Mesendoderm (in vitro differentiated cells): ENCODE measurements at regions not wholly inside any gene's neighbourhood (a gene's known extent, or its start where the extent isn't known, plus 50 kb on each side); places are given as distances from the start of the nearest gene placed in this dataset.
"Not testable (repeated sequence)": the region's sequence is repeated elsewhere in the genome, so short reads cannot be mapped to it uniquely, and the experiment has no call there.

Experiments used
- DNase-seq: peaks from one replicate; pipeline ENCODE4 v3.0.0; 2013
- H2AK5ac ChIP-seq: 2 replicates; pipeline ENCODE4 v1.6.1; 2013; ENCODE audit warnings: low read length, inconsistent platforms
- H2BK120ac ChIP-seq: 2 replicates; pipeline ENCODE4 v1.6.1; 2013; ENCODE audit warnings: low read depth, mild to moderate bottlenecking, low read length, moderate library complexity, mixed read lengths
- H2BK15ac ChIP-seq: replicated peaks from 2 replicates; pipeline ENCODE4 v1.6.1; 2013; ENCODE audit warnings: low read depth, mild to moderate bottlenecking, moderate library complexity
- H2BK5ac ChIP-seq: 2 replicates; pipeline ENCODE4 v1.6.1; 2013; ENCODE audit warnings: low read length, inconsistent platforms
- H3K18ac ChIP-seq: 2 replicates; pipeline ENCODE4 v1.6.1; 2013; ENCODE audit warnings: mild to moderate bottlenecking, low read length, mixed read lengths
- H3K23ac ChIP-seq: one replicate; pipeline ENCODE4 v1.6.1; 2013; ENCODE audit warnings: low read length
- H3K27ac ChIP-seq: 2 replicates; pipeline ENCODE4 v1.5.1; 2013; ENCODE audit warnings: low read depth, mild to moderate bottlenecking, inconsistent platforms, low read length, moderate library complexity
- H3K27me3 ChIP-seq: 2 replicates; pipeline ENCODE4 v1.6.1; 2013; ENCODE audit warnings: low read length, control low read depth, mild to moderate bottlenecking, inconsistent platforms; ENCODE audit not compliant: insufficient read depth, poor library complexity
- H3K36me3 ChIP-seq: 2 replicates; pipeline ENCODE4 v1.6.1; 2013; ENCODE audit warnings: low read length, inconsistent platforms; ENCODE audit not compliant: control insufficient read depth, insufficient read depth
- H3K4ac ChIP-seq: one replicate; pipeline ENCODE4 v1.6.1; 2013; ENCODE audit warnings: low read depth, mild to moderate bottlenecking, low read length, moderate library complexity
- H3K4me1 ChIP-seq: 2 replicates; pipeline ENCODE4 v1.6.1; 2013; ENCODE audit warnings: low read depth, low read length, inconsistent platforms; ENCODE audit not compliant: control insufficient read depth
- H3K4me2 ChIP-seq: 2 replicates; pipeline ENCODE4 v1.6.1; 2013; ENCODE audit warnings: low read length
- H3K4me3 ChIP-seq: 2 replicates; pipeline ENCODE4 v1.5.1; 2013; ENCODE audit warnings: mild to moderate bottlenecking, low read length
- H3K56ac ChIP-seq: one replicate; pipeline ENCODE4 v1.6.1; 2013; ENCODE audit warnings: low read length
- H3K79me1 ChIP-seq: 2 replicates; pipeline ENCODE4 v1.6.1; 2013; ENCODE audit warnings: low read length, inconsistent platforms
- H3K79me2 ChIP-seq: 2 replicates; pipeline ENCODE4 v1.6.1; 2013; ENCODE audit warnings: mild to moderate bottlenecking, low read length; ENCODE audit not compliant: control insufficient read depth, insufficient read depth
- H3K9ac ChIP-seq: 2 replicates; pipeline ENCODE4 v1.6.1; 2013; ENCODE audit warnings: low read length, inconsistent platforms
- H4K5ac ChIP-seq: one replicate; pipeline ENCODE4 v1.6.1; 2013; ENCODE audit warnings: low read length
- H4K8ac ChIP-seq: one replicate; pipeline ENCODE4 v1.6.1; 2013; ENCODE audit warnings: low read depth, mild to moderate bottlenecking, control low read depth, low read length, moderate library complexity
- WGBS: extraction: QIAGEN DNeasy Blood & Tissue Kit; methylation state at CpG from one replicate; pipeline ENCODE4 v1.1.7; 2013; ENCODE audit warnings: low lambda C conversion rate, missing lambda C conversion rate; ENCODE audit not compliant: insufficient coverage; ENCODE audit errors: extremely low coverage; 5-methylcytosine and 5-hydroxymethylcytosine counted together

DNA sequence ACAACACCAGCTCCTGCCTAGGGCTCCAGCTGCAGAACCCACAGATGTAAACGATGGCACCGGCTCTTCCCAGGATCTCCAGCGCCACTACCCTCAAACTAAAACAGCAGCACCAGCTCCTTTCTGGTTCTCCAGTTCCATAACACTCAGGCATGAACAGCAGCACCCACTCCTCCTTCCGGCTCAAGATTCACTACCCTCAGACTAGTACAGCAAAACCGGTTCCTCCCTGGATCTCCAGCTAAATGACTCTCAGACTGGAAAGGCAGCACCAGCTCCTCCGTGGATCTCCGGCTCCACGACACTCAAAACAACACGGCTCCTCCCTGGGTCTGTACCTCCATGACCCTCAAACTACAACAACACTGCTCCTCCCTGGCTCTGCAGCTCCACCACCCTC is 325.0 kb downstream of the PREX1 start:
- H2AK5ac ChIP-seq: no peak overlapping the region
- no peak overlapping the region for H2BK120ac ChIP-seq
- H3K23ac ChIP-seq: no peak overlapping the region
- no peak overlapping the region for H3K4ac ChIP-seq
- H3K56ac ChIP-seq: no peak overlapping the region
- H3K18ac ChIP-seq: no peak overlapping the region
- H3K79me2 ChIP-seq: no peaks in the 10 kb centered on the region
- no peak for DNase-seq
- H3K36me3 ChIP-seq: no peaks in the 10 kb centered on the region
- no peak overlapping the region for H3K9ac ChIP-seq
- no peak overlapping the region for H4K5ac ChIP-seq
- H4K8ac ChIP-seq: no peak overlapping the region
- no peak overlapping the region for H3K4me2 ChIP-seq
- no peak overlapping the region for H2BK15ac ChIP-seq
- H3K4me1 ChIP-seq: no peaks in the 10 kb centered on the region
- H3K4me3 ChIP-seq: no peak overlapping the region
- no peak overlapping the region for H3K27ac ChIP-seq
- H3K27me3 ChIP-seq: no peaks in the 10 kb centered on the region
- H2BK5ac ChIP-seq: no peak overlapping the region
- no peaks in the 10 kb centered on the region for H3K79me1 ChIP-seq
- no CpG with 5 or more reads among the region's 9 CpGs for WGBS

GRCh38 chr20:48502016-48502415 is 325.8 kb downstream of the PREX1 start:
- WGBS: no CpG with 5 or more reads among the region's 9 CpGs
- Histone ChIP-seq H3K27ac (no peak overlapping the region), H3K4me3 (no peak overlapping the region)

DNA sequence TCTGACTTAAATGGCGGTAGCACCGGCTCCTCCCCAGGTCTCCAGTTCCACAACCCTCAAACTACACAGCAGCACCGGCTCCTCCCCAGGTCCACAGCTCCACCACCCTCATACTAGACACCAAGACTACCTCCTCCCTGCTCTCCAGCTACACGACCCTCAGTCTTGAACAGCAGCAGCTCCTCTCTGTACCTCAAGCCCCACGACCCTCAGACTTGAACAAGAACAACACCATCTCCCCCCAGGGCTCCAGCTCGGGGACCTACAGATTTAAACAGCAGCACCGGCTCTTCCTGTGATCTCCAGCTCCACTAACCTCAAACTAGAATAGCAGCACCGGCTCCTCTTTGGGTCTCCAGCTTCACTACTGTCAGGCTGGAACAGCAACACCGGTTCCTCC is 326.9 kb downstream of the PREX1 start:
- not testable (repeated sequence) for H2BK5ac ChIP-seq, H3K79me1 ChIP-seq, H3K4me1 ChIP-seq, H3K4me3 ChIP-seq, H4K8ac ChIP-seq, H3K4me2 ChIP-seq, H3K23ac ChIP-seq, H4K5ac ChIP-seq, H2BK15ac ChIP-seq, H3K79me2 ChIP-seq, H3K4ac ChIP-seq, H3K27ac ChIP-seq, H3K9ac ChIP-seq, H2BK120ac ChIP-seq, H3K36me3 ChIP-seq, DNase-seq, H3K18ac ChIP-seq, H3K56ac ChIP-seq, H3K27me3 ChIP-seq, H2AK5ac ChIP-seq
- WGBS: no CpG with 5 or more reads among the region's 9 CpGs

More at GRCh38 chr20:48502016-48502415, 325.8 kb downstream of the PREX1 start:
- Histone ChIP-seq H2AK5ac (no peak overlapping the region), H2BK5ac (no peak overlapping the region), H3K4me2 (no peak overlapping the region), H3K36me3 (no peaks in the 10 kb centered on the region), H3K79me1 (no peaks in the 10 kb centered on the region), H3K56ac (no peak overlapping the region), H3K4ac (no peak overlapping the region), H4K8ac (no peak overlapping the region), H3K27me3 (no peaks in the 10 kb centered on the region), H2BK15ac (no peak overlapping the region), H3K9ac (no peak overlapping the region), H4K5ac (no peak overlapping the region), H3K79me2 (no peaks in the 10 kb centered on the region), H3K23ac (no peak overlapping the region), H2BK120ac (no peak overlapping the region), H3K18ac (no peak overlapping the region), H3K4me1 (no peaks in the 10 kb centered on the region)
- DNase-seq: no peak

DNA sequence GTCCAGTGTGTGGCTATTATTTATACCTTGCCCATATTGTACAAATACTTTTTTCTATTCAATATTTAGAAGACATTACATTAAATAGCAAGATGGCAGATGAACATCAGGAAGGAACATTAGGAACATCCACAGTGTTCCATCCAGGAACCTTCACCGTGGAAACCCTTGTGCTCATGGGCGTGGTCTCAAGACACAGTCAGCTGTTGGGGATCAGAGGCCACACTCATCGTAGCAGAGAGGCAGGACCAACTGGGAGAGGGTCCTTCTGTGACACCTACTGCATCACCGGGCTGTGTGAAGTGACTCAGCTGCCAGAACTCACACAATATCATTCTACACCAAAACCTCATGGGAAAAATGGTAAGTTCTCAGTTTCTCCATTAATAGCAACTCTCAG is 328.9 kb downstream of the PREX1 start:
- DNase-seq, H3K4me2 ChIP-seq, H3K4me1 ChIP-seq, H3K27ac ChIP-seq, H2BK120ac ChIP-seq, H3K9ac ChIP-seq, H4K5ac ChIP-seq, H3K79me2 ChIP-seq, H3K36me3 ChIP-seq, H3K79me1 ChIP-seq, H4K8ac ChIP-seq, H3K18ac ChIP-seq, H3K4ac ChIP-seq, H2BK15ac ChIP-seq, H3K56ac ChIP-seq, H2BK5ac ChIP-seq, H3K23ac ChIP-seq, H3K4me3 ChIP-seq, H3K27me3 ChIP-seq, H2AK5ac ChIP-seq: not testable (repeated sequence)
- no CpG with 5 or more reads among the region's 4 CpGs for WGBS

DNA sequence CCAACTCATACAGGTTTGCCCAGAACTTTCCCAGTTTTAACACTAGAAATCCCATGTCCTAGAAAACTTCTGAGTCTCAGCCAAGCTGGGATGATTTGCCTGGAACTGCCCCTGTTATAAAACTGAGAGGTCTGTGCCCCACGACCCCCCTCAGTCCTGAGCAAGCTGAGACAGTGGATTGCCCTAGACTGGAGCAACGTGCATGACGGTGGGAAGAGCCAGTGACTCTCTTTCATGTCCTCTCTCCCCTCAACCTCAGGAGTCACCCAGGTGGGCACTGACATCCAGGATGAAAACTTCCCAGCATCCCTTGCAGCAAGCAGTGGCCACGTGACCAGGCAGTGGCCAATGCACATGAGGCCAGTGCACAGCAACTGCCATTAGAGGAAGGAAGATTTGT is 329.7 kb downstream of the PREX1 start:
- H3K4me2 ChIP-seq, H3K23ac ChIP-seq, H3K4me3 ChIP-seq, H3K79me1 ChIP-seq, H3K9ac ChIP-seq, H3K4ac ChIP-seq, H2BK120ac ChIP-seq, H2BK5ac ChIP-seq, DNase-seq, H3K36me3 ChIP-seq, H3K56ac ChIP-seq, H3K27me3 ChIP-seq, H3K18ac ChIP-seq, H2BK15ac ChIP-seq, H3K4me1 ChIP-seq, H3K27ac ChIP-seq, H3K79me2 ChIP-seq, H2AK5ac ChIP-seq, H4K8ac ChIP-seq, H4K5ac ChIP-seq: not testable (repeated sequence)
- no CpG with 5 or more reads among the region's 4 CpGs for WGBS

DNA sequence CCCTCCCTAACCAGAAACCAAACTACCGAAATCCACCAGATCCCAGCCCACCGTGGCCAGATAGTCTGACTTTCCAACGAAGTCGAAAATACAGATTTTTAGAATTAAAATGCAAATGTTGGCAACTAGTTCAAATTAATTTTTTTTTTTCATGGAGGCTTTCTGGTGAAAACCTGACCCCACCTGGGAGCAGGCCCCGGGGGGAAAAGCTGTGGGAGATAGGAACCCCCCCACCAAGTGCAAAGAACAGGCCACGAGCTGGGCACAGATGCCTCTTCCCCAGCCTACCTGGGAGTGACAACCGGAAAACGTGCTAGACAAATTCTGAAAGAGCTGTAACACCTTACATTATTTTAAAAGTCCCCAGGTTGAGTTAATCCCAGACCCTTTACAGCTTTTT is 333.8 kb downstream of the PREX1 start:
- Histone ChIP-seq H2BK120ac (no peak overlapping the region), H3K27ac (no peak overlapping the region), H2AK5ac (no peak overlapping the region), H4K8ac (no peak overlapping the region), H3K36me3 (no peaks in the 10 kb centered on the region), H3K27me3 (no peaks in the 10 kb centered on the region), H4K5ac (no peak overlapping the region), H3K18ac (no peak overlapping the region), H3K56ac (no peak overlapping the region), H3K9ac (no peak overlapping the region), H3K23ac (no peak overlapping the region), H2BK15ac (no peak overlapping the region), H3K4me1 (no peaks in the 10 kb centered on the region), H3K79me2 (no peaks in the 10 kb centered on the region), H3K79me1 (no peaks in the 10 kb centered on the region), H3K4ac (no peak overlapping the region), H3K4me3 (no peak overlapping the region), H3K4me2 (no peak overlapping the region), H2BK5ac (no peak overlapping the region)
- WGBS: no CpG with 5 or more reads among the region's 8 CpGs
- no peak for DNase-seq
